D721Med (cell line): ENCODE measurements at regions not wholly inside any gene's neighbourhood (a gene's known extent, or its start where the extent isn't known, plus 50 kb on each side); places are given as distances from the start of the nearest gene placed in this dataset.

Experiments used
- DNase-seq: peaks from one replicate; pipeline ENCODE4 v3.0.0; 2011; ENCODE audit warnings: low spot score; ENCODE audit not compliant: insufficient read length
- FAIRE-seq: peaks from 2 replicates; lab custom pipeline; 2011; peaks lifted over from hg19 to GRCh38; lab: Jason Lieb, UNC
- TF ChIP-seq, protein P1 (sequence below): IDR thresholded peaks from 2 replicates; pipeline ENCODE4 v1.5.1; 2012; ENCODE audit warnings: mild to moderate bottlenecking, control low read depth; ENCODE audit not compliant: insufficient read depth; ENCODE audit errors: missing control alignments

DNA sequence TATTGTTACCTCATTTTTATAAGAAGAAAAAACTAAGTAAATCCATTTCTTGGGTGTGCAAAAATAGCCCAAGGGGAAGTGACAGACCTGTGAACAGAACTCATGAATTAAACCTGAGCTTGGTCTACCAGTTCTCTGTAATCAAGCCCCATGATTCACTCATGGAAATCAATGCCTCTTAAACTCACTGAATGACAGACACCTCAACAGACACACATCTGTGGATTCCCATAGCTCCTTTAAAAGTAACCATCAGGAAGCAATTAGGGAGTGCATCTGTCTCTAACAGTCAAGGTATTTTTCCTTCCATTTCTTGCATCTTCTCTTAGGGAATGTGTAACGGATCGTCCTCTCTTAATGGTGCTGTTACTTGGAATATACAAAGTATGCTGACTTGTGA lies 215.0 kb upstream of the EEA1 start:
- no peak for DNase-seq
- TF ChIP-seq, protein P1, sequence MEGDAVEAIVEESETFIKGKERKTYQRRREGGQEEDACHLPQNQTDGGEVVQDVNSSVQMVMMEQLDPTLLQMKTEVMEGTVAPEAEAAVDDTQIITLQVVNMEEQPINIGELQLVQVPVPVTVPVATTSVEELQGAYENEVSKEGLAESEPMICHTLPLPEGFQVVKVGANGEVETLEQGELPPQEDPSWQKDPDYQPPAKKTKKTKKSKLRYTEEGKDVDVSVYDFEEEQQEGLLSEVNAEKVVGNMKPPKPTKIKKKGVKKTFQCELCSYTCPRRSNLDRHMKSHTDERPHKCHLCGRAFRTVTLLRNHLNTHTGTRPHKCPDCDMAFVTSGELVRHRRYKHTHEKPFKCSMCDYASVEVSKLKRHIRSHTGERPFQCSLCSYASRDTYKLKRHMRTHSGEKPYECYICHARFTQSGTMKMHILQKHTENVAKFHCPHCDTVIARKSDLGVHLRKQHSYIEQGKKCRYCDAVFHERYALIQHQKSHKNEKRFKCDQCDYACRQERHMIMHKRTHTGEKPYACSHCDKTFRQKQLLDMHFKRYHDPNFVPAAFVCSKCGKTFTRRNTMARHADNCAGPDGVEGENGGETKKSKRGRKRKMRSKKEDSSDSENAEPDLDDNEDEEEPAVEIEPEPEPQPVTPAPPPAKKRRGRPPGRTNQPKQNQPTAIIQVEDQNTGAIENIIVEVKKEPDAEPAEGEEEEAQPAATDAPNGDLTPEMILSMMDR = no peak
- no peak for FAIRE-seq

DNA sequence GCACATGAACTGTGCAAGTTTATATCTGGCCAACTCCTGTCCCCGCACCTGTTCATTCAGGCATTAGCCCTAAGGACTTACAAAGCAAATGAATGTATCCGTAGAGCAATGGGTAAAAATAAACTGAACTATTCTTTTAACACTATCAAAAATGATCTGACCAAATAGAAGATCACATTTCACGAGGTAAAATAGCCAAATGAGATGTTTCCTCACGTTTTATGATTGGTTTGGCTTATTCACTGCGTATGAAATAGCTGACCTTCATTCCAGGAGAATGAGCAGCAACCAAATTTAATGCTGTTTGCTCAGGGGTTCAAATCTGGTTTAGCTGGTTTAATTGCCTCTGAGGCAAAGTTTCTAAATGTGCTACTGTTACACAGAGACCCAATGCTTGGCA lies 216.0 kb upstream of the EEA1 start:
- no peak for FAIRE-seq
- TF ChIP-seq, protein P1 = no peak
- no peak for DNase-seq

DNA sequence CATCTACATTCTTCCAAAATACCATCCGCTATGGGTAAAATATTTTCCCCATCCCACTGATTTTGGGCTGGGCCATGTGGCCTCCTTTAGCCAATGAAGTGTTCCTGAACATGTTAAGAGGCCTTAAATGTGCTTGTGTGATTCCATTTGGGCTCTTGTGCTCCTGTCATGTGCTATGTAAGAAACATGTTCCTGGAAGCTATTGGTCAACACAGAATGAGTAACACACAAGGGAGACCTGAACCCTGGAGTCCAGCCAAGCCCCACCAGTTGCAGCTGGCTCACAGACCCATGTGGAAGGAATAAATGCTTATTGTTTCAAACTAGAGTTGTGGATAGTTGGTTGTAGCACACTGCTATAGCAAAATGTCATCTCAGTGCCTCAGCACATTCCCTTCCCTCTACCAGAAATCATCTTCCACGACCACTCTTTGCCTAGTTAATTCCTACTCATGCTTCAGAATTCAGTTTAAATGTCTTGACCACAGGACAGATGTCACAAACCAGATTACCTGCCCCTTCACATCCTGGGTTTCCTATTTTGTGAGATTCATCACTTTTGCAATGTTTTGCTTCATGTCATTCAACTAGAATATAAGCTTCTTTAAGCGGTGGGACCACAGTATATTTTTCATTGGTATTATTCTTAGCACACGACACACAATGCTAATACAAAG lies 217.3 kb upstream of the EEA1 start:
- DNase-seq (no peak), FAIRE-seq (no peak)
- TF ChIP-seq, protein P1 = no peak

DNA sequence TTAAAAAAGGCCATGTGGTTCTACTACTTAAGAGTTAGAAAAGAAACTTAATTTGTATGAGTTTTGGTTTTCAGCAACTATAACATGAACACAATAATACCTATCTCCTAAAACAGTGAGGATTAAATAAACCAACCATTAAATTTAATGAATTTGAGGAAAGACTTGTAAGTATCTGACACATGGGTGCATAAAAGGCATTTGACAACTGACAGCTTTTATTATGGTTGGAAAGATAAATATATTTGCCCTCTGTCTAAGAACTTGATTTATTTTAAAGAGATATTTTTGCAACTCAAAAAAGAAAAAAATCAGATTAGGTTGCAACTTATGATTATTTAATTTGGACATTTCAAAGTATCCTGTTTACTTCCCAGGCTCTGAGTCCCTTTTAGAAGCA lies 217.9 kb upstream of the EEA1 start:
- TF ChIP-seq, protein P1 = no peak
- FAIRE-seq = no peak
- no peak for DNase-seq

DNA sequence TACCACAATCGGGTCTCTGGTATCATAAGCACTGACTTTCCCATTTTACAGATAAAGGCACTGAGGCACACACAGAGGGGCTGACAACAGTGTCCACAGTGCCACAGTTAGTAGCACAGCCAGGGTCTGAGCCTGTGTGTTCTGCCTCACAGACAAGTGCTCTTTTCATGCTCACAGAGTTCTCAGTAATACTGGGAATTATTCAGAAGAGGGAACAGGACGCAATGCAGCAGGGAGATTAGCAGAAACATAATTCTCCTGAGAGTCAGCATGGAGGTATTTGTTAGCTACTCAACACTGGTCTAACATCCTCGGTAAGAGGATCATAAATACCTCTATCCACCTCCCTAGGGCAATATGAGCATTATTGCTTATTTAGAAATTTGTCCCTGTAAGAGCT lies 219.3 kb upstream of the EEA1 start:
- TF ChIP-seq, protein P1 = no peak
- DNase-seq (peak; percentile 28), FAIRE-seq (peak; percentile 87)

DNA sequence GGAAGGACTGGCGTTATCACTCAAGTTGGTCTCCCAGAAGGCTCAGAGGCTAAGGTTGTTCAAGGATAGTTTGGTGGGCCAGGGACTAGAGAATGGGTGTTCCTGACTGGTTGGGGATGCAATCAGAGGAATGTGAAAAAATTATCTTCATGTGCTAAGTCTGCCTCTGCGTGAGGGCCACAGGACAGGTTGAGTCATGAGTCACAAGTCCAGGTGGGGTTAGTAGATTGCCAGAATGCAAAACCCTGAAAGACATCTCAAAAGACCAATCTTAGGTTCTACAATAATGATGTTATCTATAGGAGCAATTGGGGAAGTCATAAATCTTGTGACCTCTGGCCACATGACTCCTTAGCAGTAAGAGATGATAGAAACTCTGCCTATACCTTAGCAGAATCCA lies 220.1 kb upstream of the EEA1 start:
- DNase-seq = no peak
- FAIRE-seq = no peak
- TF ChIP-seq, protein P1 = no peak

DNA sequence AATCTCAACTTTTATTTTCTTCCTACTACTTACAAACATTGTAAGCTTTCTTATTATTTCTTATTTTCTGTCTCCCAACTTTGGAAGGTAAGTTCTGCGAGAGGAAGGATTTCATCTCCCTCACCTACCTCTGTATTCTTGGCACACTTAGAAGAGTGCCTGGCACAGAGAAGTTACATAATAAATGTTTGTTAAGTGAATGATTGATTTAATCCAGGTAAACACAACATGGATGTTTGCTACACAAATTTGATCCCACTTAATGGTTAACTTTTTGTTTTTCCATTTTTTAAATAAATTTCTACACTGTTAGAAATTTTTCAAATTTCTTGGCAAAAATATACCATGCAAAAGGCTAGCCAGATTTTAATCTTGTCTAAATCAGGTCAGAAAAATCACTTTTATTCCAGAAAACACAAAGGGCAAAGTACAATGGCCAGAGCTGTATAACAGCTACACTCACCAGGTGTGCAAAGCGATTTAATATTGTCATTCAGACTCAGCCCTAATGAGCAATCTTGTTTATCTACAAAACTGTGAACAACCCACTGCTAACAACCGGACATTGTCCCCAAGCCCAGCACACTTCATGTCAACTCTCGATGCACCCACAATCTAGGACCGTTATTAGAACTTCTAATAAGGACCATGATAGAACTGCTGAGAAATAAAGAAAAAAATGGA lies 222.1 kb upstream of the EEA1 start:
- DNase-seq (no peak), FAIRE-seq (no peak)
- TF ChIP-seq, protein P1 = no peak
